ENCODE measurements at regions not wholly inside any gene's neighbourhood (a gene's known extent, or its start where the extent isn't known, plus 50 kb on each side); places are given as distances from the start of the nearest gene placed in this dataset.

DNA sequence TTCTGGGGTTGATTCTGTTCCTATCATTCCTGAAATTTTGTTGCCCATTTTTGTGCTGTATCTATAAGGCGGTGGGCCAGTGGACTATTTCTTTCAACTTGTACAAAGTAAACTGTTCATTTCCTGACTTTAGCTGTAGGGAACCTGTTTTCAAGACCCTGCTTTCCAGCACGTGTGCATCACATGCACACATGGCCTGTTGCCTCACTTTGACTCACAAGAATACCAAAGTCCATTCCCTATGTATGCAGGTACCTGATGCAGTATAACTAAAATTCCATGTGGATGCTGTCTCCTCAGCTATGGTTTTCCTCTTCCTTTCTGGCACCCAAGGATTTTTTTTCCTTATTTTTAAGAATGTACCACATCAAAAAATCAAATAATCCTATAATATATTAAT, 284.1 kb upstream of the MANEA start:
- TF ChIP-seq FOS (IDR thresholded peaks at IDR 0.05; ENCODE audit: extremely low read depth, insufficient read length) (no peak), XRCC4 (IDR thresholded peaks at IDR 0.05; ENCODE audit: extremely low read depth, insufficient read depth, insufficient read length) (no peak), NCOR1 (IDR thresholded peaks at IDR 0.05) (no peak), CTCF (IDR thresholded peaks at IDR 0.05 in 2 of 3, conservative IDR thresholded peaks at IDR 0.05 in 1 of 3; ENCODE audit: insufficient read depth in 2 of 3, low read depth in 1 of 3, low read length in 3 of 3) (no peak), PTBP1 (IDR thresholded peaks at IDR 0.05; ENCODE audit: low read depth, low read length) (no peak), POLR2AphosphoS5 (IDR thresholded peaks at IDR 0.05; ENCODE audit: control insufficient read depth, insufficient read depth, low read depth, low read length) (no peak), FOXM1 (IDR thresholded peaks at IDR 0.05; ENCODE audit: low read depth) (no peak), FOXM1 (CRISPR knock-in tag; IDR thresholded peaks at IDR 0.05; ENCODE audit: low read depth) (no peak), STAT6 (CRISPR knock-in tag; IDR thresholded peaks at IDR 0.05) (no peak), ZC3H8 (IDR thresholded peaks at IDR 0.05) (no peak), GABPA (tag; conservative IDR thresholded peaks at IDR 0.05; ENCODE audit: low read depth) (no peak), EZH2 (IDR thresholded peaks at IDR 0.05; ENCODE audit: borderline replicate concordance, low read depth, low read length) (no peak)
